ENCODE measurements at regions not wholly inside any gene's neighbourhood (a gene's known extent, or its start where the extent isn't known, plus 50 kb on each side); places are given as distances from the start of the nearest gene placed in this dataset.

- TF ChIP-seq ZNF518B (CRISPR knock-in tag; IDR thresholded peaks at IDR 0.05) (no peak), CTBP1 (IDR thresholded peaks at IDR 0.05; ENCODE audit: borderline replicate concordance) (no peak), CBX2 (IDR thresholded peaks at IDR 0.05; ENCODE audit: insufficient read depth, low read length, poor library complexity, severe bottlenecking) (no peak), CBX1 (IDR thresholded peaks at IDR 0.05; ENCODE audit: low read depth) (no peak), ZNF280A (IDR thresholded peaks at IDR 0.05; ENCODE audit: low read depth, partially characterized antibody) (no peak), POLR2AphosphoS2 (IDR thresholded peaks at IDR 0.05; ENCODE audit: low read length) (no peak), HNRNPL (IDR thresholded peaks at IDR 0.05; ENCODE audit: low read depth, low read length) (no peak), MGA (IDR thresholded peaks at IDR 0.05) (no peak), PURB (CRISPR knock-in tag; IDR thresholded peaks at IDR 0.05; ENCODE audit: low read depth) (no peak), KDM5B (IDR thresholded peaks at IDR 0.05; ENCODE audit: insufficient replicate concordance, low read depth, low read length) (no peak)
Measured at GRCh38 chr12:60577607-60578006, 981.8 kb downstream of the SLC16A7 start (continued).

All from K562 (cell line).